ENCODE measurements at regions not wholly inside any gene's neighbourhood (a gene's known extent, or its start where the extent isn't known, plus 50 kb on each side); places are given as distances from the start of the nearest gene placed in this dataset.
A peak's percentile ranks its signal among the peaks of the same experiment; 100 is the strongest.

DNA sequence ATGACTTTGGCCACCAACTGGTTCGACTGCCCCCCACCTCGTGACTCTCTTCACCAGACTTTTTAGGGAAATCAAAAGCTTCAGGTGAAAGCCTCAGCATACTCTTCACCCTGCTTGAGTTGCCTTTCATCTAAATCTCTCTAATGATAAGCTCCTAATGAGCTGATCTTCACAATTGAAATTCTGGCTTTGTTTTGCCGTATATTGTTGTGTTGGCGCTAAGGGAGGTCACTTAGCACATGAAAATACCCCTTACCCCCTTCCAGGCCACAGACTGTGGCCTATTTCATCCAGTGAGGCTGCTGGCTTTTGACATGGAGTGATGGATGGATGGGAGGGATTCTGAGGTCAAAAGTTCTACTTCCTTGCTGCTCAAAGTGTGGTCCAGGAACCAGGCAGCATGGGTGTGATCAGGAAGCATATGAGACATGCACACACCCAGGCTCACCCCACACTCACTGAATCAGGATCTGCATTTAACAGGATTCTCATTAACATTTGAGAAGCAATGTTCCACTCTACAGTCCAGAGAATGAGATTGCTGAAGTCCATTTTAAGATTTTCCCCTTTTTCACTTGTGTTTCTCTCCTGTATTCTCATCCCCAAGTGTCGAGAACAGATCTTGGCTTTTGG, 131.4 kb downstream of the DACT1 start:
- no peaks in the 10 kb centered on the region for H3K23me2 ChIP-seq (ENCODE audit: insufficient read length, low read depth, low read length, poor library complexity, severe bottlenecking)
- no peak overlapping the region for H3K4me3 Mint-ChIP-seq
- H3K36me3 Mint-ChIP-seq (ENCODE audit: insufficient read depth in 1 of 3, low read depth in 3 of 3): no peaks in the 10 kb centered on the region; a peak in 2 of 7 replicates
- no CpG with 5 or more reads among the region's 5 CpGs for WGBS (ENCODE audit: extremely low coverage, insufficient read length, low lambda C conversion rate)
- no peak overlapping the region for H2BK12ac ChIP-seq (ENCODE audit: insufficient read length, low read depth, low read length)
- H3K14ac ChIP-seq (ENCODE audit: insufficient read depth, low read length): no peak overlapping the region
- H3K9me3 ChIP-seq (ENCODE audit: control insufficient read depth, low read depth, low read length): no peaks in the 10 kb centered on the region
- H3K9ac ChIP-seq (ENCODE audit: extremely low read depth, insufficient read length, low read length): no peak overlapping the region
- no peaks in the 10 kb centered on the region for H4K20me1 ChIP-seq (ENCODE audit: control insufficient read depth, insufficient read depth, insufficient read length)
- no peak overlapping the region for H4K91ac ChIP-seq (ENCODE audit: insufficient read length, low read depth, low read length)
- peaks cover 90% of the 10 kb centered on the region for H3K27me3 Mint-ChIP-seq (ENCODE audit: low read depth)
- no peak overlapping the region for H3K4ac ChIP-seq (ENCODE audit: low read depth, low read length)
- no peak overlapping the region for H4K5ac ChIP-seq (ENCODE audit: insufficient read length, low read depth, low read length)
- no peak overlapping the region for H3K56ac ChIP-seq (ENCODE audit: insufficient read length, low read depth, low read length)
- H3K23ac ChIP-seq (ENCODE audit: insufficient read length, low read depth, low read length): no peak overlapping the region
- H2BK5ac ChIP-seq (ENCODE audit: insufficient read length, low read length): no peak overlapping the region
- H2BK15ac ChIP-seq (ENCODE audit: low read depth, low read length): no peak overlapping the region
- H3K4me1 Mint-ChIP-seq: peaks cover 37 to 41% of the 10 kb centered on the region in 2 experiments
- no peak overlapping the region for H4K8ac ChIP-seq (replicated peaks; ENCODE audit: insufficient read length, low read depth, low read length)
- no peak overlapping the region for H2AFZ ChIP-seq (ENCODE audit: low read length)
- DNase-seq: peak; percentile 69
- H3K9me3 Mint-ChIP-seq: peaks cover 0 to 4% of the 10 kb centered on the region in 2 experiments; a peak in 1 of 5 replicates
- H3K27ac Mint-ChIP-seq: no peak overlapping the region
- no peak overlapping the region for H3T11ph ChIP-seq (ENCODE audit: low read length)
- H2BK20ac ChIP-seq (ENCODE audit: low read depth, low read length, poor library complexity, severe bottlenecking): no peak overlapping the region
- H3K18ac ChIP-seq (ENCODE audit: insufficient read length, low read depth, low read length): no peak overlapping the region
- no peak overlapping the region for H2AK5ac ChIP-seq (ENCODE audit: insufficient read length, low read length)
- no peaks in the 10 kb centered on the region for H3K79me1 ChIP-seq (ENCODE audit: insufficient read depth, low read depth, low read length, poor library complexity, severe bottlenecking)
- peaks cover 6% of the 10 kb centered on the region; the same call in 1 of the 2 replicates for H3K27me3 ChIP-seq (ENCODE audit: insufficient read depth, low read length)
- H3K4me1 ChIP-seq (ENCODE audit: insufficient read depth, low read length): peaks cover 3% of the 10 kb centered on the region
- H3K4me2 ChIP-seq (ENCODE audit: insufficient read depth, insufficient read length, low read length): peak overlapping the region; percentile 3
- no peak overlapping the region for H2BK120ac ChIP-seq (ENCODE audit: low read depth, low read length, poor library complexity, severe bottlenecking)
- H3K27ac ChIP-seq (ENCODE audit: insufficient read length, low read depth, low read length): no peak overlapping the region
- no peaks in the 10 kb centered on the region for H3K79me2 ChIP-seq (ENCODE audit: insufficient read depth, low read length)
- TF ChIP-seq, protein P1, sequence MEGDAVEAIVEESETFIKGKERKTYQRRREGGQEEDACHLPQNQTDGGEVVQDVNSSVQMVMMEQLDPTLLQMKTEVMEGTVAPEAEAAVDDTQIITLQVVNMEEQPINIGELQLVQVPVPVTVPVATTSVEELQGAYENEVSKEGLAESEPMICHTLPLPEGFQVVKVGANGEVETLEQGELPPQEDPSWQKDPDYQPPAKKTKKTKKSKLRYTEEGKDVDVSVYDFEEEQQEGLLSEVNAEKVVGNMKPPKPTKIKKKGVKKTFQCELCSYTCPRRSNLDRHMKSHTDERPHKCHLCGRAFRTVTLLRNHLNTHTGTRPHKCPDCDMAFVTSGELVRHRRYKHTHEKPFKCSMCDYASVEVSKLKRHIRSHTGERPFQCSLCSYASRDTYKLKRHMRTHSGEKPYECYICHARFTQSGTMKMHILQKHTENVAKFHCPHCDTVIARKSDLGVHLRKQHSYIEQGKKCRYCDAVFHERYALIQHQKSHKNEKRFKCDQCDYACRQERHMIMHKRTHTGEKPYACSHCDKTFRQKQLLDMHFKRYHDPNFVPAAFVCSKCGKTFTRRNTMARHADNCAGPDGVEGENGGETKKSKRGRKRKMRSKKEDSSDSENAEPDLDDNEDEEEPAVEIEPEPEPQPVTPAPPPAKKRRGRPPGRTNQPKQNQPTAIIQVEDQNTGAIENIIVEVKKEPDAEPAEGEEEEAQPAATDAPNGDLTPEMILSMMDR (conservative IDR thresholded peaks at IDR 0.05): no peak
